BJ (cell line): ENCODE measurements at regions not wholly inside any gene's neighbourhood (a gene's known extent, or its start where the extent isn't known, plus 50 kb on each side); places are given as distances from the start of the nearest gene placed in this dataset.

ENCODE experiments used
- CTCF ChIA-PET: fragments of 350-600 bp; formaldehyde crosslinking; extraction: SDS; loops from one replicate; lab custom pipeline; 2021; ENCODE audit warnings: antibody characterized with exemption, inconsistent platforms; lab: Yijun Ruan, JAX
- POLR2A ChIA-PET: fragments of 300-600 bp; sonication (Branson Sonifier 250); formaldehyde crosslinking; extraction: SDS; loops from one replicate; lab custom pipeline; 2021; ENCODE audit warnings: antibody characterized with exemption; lab: Charles Lee
- DNase-seq: peaks from one replicate; pipeline ENCODE4 v3.0.0-alpha.2; 2011; ENCODE audit warnings: low read depth
- H3K27me3 ChIP-seq: 2 replicates; pipeline ENCODE4 v1.6.0; 2011; ENCODE audit warnings: low read length; ENCODE audit not compliant: control insufficient read depth, insufficient read depth
- H3K36me3 ChIP-seq: 2 replicates; pipeline ENCODE4 v1.5.1; 2011; ENCODE audit warnings: low read length; ENCODE audit not compliant: control insufficient read depth, insufficient read depth
- H3K4me3 ChIP-seq: 2 replicates; pipeline ENCODE4 v1.5.1; 2011; ENCODE audit warnings: low read depth, mild to moderate bottlenecking, control low read depth, low read length
- TF ChIP-seq, protein P1 (sequence below): IDR thresholded peaks from 2 replicates; pipeline ENCODE4 v1.5.1; 2011; ENCODE audit warnings: low read depth, mild to moderate bottlenecking, control low read depth, inconsistent platforms, low read length, moderate library complexity; ENCODE audit not compliant: insufficient read depth

DNA sequence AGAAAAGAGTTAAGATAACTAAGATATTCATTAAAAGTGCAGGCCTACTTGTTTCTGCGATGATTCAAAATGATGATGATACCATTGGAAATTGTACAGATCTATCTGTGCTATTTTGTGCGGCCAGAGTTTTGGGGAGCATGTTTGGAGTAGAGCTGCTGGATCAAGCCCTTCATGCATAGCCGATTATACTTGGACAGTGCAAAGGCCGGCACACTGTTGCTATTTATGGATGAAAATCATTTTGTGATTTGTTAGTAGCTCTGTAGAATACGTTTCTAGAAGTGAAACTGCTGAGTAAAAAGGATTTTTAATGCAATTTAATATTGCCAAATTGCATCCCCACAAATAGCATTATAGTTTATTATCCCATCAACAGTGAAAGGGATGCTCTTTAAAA, 82.1 kb upstream of the NMUR2 start:
- Histone ChIP-seq H3K27me3 (no peaks in the 10 kb centered on the region), H3K36me3 (no peaks in the 10 kb centered on the region), H3K4me3 (no peak overlapping the region)
- POLR2A ChIA-PET: no interaction called here
- DNase-seq: no peak
- TF ChIP-seq, protein P1, sequence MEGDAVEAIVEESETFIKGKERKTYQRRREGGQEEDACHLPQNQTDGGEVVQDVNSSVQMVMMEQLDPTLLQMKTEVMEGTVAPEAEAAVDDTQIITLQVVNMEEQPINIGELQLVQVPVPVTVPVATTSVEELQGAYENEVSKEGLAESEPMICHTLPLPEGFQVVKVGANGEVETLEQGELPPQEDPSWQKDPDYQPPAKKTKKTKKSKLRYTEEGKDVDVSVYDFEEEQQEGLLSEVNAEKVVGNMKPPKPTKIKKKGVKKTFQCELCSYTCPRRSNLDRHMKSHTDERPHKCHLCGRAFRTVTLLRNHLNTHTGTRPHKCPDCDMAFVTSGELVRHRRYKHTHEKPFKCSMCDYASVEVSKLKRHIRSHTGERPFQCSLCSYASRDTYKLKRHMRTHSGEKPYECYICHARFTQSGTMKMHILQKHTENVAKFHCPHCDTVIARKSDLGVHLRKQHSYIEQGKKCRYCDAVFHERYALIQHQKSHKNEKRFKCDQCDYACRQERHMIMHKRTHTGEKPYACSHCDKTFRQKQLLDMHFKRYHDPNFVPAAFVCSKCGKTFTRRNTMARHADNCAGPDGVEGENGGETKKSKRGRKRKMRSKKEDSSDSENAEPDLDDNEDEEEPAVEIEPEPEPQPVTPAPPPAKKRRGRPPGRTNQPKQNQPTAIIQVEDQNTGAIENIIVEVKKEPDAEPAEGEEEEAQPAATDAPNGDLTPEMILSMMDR: no peak
- CTCF ChIA-PET: interaction anchor here (0.8 kb wide), 1 partner anchor 10 kb away, joined by 3 read pairs; no protein-coding TSS in a partner anchor

DNA sequence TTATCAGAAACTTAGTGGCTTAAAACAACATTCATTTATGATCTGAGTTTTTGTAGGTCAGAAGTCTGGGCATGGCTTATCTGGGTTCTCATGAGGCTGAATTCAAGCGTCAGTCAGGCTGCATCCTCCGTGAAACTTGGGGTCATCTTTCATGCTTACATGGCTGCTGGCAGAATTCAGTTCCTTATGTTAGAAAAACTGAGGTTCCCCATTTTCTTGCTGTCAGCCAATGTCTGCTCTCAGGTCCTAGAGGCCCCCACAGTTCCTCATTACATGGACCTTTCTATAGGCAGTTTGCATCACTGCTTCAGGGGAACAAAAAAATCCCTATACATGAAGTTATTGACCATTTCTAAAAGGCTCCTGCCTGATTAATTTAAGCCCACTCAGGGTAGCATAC, 83.8 kb upstream of the NMUR2 start:
- H3K36me3 ChIP-seq: no peaks in the 10 kb centered on the region
- ChIA-PET CTCF (no interaction called here), POLR2A (no interaction called here)
- no peak for DNase-seq
- no peaks in the 10 kb centered on the region for H3K27me3 ChIP-seq
- TF ChIP-seq, protein P1: no peak
- no peak overlapping the region for H3K4me3 ChIP-seq

DNA sequence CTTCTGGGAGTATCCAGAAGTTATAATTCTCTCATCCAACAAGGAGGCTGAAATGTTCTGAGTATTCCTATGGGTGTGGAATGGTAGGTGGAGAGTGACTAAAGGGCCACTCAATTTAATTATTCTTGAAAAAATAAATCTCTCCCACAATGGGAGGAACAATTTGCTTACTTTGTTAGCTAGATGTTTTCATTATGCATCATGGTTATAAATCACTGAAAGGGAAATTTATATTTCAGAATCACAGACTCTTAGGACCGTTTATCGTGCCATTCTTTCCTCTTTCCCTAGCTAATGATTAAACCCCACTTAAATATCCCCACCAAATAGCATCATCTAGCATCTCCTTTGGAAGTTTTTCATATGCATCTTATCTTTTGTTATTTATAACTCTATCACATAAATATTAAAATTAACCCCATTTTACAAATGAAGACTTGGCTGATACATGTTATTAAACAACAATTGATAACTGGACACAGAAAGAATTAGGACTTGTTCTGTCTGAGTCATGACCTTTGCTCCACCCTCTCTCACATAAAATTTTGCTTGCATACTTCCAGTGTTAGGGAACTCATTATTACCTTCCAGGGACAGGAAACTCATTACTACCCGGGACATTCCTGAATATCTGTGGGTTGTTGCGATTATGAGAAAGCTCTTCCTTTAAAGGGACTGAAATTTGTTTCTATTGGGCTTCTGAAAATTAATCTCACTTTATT, 94.9 kb upstream of the NMUR2 start:
- Histone ChIP-seq H3K4me3 (no peak overlapping the region), H3K27me3 (no peaks in the 10 kb centered on the region), H3K36me3 (no peaks in the 10 kb centered on the region)
- no peak for DNase-seq
- TF ChIP-seq, protein P1: no peak
- ChIA-PET CTCF (no interaction called here), POLR2A (interaction anchor here (0.6 kb wide), 1 partner anchor 60 kb away, joined by 5 read pairs; no protein-coding TSS in a partner anchor)

DNA sequence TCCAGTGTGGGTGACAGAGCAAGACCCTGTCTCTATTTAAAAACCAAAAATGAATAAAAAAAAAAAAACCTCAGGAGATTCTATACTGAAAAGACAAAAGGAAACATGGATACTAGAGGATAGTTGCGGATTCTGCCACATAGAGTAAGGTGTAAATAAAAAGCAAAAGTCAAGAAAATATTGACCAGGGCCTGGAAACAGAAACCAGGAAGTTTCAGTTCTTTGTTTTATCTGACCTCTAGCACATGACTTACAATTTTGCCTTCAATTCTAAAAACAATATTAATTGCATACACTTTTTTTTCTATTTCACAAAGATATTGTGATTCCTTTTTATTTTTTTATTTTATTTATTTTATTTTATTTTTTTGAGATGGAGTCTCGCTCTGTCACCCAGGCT, 96.2 kb upstream of the NMUR2 start:
- Histone ChIP-seq H3K36me3 (no peaks in the 10 kb centered on the region), H3K27me3 (no peaks in the 10 kb centered on the region), H3K4me3 (no peak overlapping the region)
- ChIA-PET CTCF (no interaction called here), POLR2A (no interaction called here)
- DNase-seq: no peak
- TF ChIP-seq, protein P1: no peak

DNA sequence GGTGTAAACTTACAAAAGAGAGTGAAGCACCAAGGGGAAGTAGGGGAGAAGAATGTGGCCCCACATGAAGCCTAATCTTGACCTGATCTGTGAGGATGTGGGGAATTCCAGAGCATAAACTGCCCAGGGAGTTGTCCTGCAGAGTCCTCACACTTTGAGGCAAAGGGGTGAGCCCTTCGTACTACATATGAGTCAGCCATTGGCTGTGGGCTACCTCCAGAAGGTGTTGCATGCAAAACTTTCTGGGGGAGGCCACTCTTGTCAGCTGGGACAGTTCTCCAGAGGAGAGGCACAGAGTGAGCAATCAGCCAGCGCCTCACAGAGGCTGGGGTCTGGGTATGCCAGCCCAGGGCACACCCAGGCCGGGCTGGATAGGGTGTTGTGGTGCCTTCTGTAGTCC, 98.1 kb upstream of the NMUR2 start:
- DNase-seq: no peak
- TF ChIP-seq, protein P1: no peak
- POLR2A ChIA-PET: no interaction called here
- no peaks in the 10 kb centered on the region for H3K27me3 ChIP-seq
- no peaks in the 10 kb centered on the region for H3K36me3 ChIP-seq
- H3K4me3 ChIP-seq: no peak overlapping the region
- CTCF ChIA-PET: interaction anchor here (1.2 kb wide), 1 partner anchor 360 kb away, joined by 3 read pairs; no protein-coding TSS in a partner anchor
